GM18507 (cell line): ENCODE measurements at regions not wholly inside any gene's neighbourhood (a gene's known extent, or its start where the extent isn't known, plus 50 kb on each side); places are given as distances from the start of the nearest gene placed in this dataset.

Source experiments
- DNase-seq: peaks from one replicate; pipeline ENCODE4 v3.0.0; 2011; ENCODE audit warnings: low read depth; ENCODE audit not compliant: insufficient read length; ENCODE audit errors: extremely low spot score
- FAIRE-seq: peaks from 2 replicates; lab custom pipeline; 2011; peaks lifted over from hg19 to GRCh38; lab: Jason Lieb, UNC

DNA sequence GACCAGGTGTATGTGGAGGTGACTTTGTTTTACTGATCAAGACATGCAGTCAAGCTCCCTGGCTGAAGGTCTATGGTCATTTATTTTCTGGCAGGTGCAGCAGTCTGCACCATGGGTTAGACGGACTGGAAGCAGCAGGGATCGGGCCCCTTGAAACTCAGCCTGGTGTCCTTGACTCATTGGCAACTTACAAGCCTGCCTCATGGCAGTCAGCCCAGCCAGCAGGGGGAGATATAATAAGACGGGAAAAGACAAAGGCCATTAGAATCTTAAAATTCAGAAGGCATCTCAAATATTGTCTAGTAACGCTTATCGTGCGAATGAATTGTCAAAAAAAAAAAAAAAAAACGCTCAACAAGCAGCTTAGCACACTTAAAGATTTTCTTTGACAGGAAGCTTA, 308.2 kb downstream of the EN1 start:
- FAIRE-seq (no peak), DNase-seq (no peak)

DNA sequence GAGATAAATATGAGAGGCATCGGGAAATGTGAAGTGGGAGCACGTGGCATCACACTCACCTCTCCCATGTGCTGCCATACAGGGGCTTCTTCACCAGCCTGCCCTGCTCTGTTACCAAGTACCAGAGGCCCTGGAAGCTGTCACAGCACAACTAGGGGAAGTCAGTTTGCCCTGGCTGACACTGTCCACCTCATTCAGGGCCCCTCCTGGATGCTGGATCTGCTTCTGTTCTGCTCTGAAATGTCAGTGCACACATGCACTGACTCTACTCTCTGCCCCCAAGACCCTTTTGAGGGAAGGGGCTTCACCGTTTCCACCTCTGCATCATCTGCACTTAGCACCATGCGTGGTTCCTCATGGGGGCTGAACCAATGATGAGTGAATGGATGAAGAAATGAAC, 311.1 kb downstream of the EN1 start:
- FAIRE-seq (no peak), DNase-seq (no peak)

DNA sequence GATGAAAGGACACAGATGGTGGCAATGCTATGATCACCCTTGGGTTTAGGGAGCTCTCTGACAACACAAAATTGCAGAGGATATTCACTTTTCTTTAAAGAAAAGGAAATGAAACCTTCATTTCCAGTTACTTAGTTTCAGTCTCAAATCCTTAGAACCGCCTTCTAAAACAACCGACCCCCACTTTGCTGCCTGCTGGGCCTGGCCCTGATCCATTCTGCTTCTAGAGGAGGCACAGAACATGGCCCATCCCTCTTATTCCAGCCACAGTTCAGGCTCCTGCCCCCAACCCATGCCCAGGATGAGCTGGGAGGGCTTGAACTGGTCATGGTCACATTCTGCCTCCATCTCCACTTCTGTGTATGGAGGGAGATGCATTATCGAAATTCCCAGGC, 311.6 kb downstream of the EN1 start:
- no peak for DNase-seq
- FAIRE-seq: no peak

DNA sequence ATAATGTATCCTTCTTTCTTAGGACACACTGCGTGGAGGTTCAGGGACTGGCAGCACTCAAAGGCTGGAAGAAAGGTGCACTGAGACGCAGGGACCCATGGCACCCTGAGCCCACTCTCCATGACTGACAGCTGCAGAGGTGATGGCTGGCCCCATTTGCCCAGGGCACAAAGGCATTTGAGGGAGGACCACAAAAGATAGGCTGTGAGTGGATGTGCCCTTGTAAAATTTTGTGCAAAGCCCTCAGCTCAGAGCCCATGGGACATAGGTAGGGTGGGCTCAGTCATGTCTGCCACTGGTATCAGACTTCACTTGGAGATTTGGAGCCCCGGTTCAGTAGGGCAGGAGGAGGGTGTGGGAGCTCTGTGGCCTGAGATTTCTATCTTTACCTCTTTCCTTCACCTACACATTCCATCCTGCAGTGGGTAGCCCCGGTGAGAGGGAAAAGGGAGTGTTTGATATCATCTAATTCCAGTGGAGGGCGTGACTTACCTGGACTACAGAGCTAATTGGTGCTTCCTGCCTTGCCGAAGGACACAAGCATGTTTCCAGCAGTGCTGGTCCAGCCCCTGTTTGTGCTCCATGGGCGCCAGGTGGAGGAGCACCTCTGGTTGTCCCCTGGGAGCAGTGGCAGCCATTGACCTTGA, 312.2 kb downstream of the EN1 start:
- FAIRE-seq: no peak
- no peak for DNase-seq

DNA sequence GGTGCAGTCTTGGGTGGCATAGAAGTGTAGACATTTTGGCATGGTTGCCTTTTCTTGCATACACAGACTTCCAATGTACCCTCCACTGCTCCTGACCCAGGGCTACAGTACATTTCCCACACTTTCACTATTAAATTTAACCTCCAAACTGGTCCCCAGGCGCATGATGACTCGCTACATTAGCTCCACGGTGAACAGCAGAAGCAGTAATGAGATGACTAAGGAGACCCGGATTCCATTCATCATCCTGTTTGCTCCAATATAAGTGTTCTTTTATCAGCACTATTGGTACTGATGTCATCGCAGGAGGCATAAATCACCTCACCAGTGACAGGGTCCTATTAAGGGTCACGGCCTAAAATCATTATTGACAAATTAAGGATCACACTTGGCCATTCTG, 316.5 kb downstream of the EN1 start:
- DNase-seq (no peak), FAIRE-seq (no peak)

DNA sequence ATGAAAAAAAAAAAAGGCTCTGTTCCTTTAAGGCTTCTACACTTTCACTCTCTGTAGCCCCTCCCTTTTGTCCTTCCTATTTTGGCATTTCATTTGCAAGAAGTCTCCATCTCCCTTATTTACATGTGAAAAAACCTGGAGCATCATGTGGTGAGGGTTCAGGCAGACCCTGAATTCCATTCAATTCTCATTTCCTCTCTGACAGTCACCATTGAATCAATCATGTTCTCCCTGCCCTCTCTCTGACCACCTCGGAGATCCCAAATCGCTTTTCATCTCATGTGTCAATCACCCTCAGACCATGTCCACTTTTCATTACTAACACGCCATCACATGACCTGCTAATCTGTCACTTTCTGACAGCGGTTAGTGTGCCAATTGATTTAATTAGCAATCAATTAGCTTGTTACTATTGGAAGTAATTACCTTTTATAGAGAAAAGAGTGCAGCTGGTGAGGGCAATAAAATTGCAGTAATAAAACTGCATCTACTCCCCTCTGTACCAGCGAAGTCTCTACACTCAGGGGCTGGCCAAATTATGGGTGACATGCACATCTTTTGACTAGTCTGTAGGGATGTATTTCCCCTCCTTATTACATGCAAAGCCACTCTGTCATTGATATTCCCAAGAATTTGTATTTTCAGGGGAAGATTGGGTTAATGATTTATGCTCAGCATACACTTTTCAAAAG, 317.4 kb downstream of the EN1 start:
- FAIRE-seq (no peak), DNase-seq (no peak)

DNA sequence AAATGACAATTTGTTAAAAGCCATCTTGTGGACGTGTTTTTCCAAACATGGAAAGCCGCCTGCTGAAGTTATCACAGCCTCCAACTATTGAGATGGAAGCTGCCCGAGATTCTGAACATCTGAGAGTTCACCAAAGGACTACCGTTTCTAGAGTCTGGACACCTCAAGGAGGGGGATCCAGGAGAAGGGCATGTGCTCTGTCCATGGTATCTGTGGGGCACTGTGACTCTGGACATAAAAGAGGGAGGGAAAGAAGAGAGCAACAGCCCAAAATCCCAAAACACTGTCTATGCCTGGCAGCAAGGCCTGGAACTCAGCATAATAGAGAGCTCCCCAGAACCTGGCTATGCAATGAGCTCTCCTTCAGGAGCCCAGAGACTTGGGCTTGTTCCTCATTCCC, 319.9 kb downstream of the EN1 start:
- DNase-seq (no peak), FAIRE-seq (no peak)

DNA sequence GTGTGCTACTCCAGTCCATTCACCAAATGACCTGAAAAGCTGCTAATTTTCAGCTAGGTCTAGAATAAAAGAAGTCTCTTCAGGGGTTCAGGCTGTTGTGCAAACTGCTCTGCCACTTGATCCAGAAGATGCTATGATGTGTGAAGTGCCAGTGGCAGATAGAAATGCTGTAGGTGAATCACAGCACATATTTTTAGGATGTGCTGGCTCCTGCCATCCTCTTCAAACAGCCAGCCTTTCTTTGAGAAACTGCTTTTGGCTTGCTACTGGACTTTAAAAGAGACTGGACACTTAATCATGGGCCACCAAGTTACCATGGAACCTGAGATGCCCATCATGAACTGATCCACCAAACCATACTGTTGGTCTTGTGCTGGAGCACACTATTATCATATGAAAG, 322.1 kb downstream of the EN1 start:
- FAIRE-seq (no peak), DNase-seq (no peak)

DNA sequence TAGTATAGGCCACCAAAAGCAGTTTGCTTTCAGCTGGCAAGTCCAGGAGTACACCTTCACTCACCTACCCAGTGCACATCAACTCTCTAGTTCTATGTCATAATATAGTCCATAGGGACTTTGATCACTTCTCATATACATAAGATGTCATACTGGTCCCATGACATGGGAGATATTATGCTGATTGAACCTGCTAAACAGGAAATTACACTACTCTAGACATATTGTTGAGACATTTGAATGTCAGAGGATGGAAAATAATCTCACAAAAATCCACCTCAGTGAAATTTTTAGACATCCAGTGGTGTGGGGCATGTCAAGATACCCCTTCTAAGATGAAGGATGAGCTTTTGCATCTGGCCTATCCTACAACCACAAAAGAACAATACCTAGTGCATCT, 322.5 kb downstream of the EN1 start:
- FAIRE-seq: no peak
- no peak for DNase-seq

DNA sequence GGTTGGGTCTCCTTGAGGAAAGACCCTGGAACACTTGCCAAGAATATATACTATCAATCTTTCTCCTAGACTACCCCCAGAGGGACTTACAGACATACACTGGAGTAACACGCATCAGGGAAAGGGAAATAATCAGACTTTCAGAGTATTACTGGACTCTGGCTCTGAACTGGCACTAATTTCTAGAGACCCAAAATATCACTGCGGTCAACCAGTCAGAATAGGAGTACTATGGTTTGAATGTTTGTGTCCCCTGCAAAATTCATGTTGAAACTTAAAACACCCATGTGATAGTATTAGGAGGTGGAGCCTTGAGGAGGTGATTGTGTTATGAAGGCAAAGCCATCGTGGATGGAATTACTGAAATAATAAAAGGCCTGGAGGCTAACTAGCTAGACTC, 323.7 kb downstream of the EN1 start:
- no peak for FAIRE-seq

DNA sequence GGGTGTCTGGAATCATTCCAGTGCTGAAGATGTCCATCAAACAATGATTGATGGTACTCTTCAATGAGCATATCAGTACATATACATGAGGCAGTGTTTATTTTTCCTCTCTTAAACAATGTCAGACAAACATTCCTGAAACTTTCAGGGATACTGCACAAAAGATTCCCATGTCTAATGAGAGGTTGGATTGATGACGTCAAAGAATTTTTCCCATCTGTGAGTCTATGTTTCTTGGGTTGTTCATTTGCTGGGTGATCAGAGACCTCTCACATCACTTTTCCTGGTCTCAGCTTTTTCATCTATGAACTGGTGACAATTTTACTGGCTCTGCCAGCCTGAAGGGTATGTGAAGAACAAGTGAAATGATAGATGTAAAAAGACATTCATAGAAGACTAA, 325.5 kb downstream of the EN1 start:
- no peak for DNase-seq
- FAIRE-seq: no peak

More for the DNA sequence above, 323.7 kb downstream of the EN1 start:
- no peak for DNase-seq

DNA sequence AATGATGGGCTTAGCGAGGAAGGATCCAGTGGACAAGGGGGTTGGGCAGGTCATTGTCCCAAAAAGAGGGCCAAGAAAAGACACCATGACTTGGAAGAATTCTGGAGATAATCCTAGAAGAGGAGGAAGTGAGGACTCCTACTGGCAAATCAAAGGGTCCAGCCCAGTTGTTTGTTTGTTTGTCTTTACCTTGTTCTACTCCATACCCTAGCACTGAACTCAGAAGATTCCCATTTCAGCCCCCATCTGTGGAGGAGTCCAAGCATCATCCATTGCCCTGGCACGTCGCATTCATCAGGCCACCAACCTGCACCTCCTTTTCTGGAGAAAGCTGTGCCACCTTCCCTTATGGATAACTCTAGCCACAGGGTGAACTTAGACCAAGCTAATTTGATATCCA, 326.2 kb downstream of the EN1 start:
- no peak for DNase-seq
- FAIRE-seq: no peak

DNA sequence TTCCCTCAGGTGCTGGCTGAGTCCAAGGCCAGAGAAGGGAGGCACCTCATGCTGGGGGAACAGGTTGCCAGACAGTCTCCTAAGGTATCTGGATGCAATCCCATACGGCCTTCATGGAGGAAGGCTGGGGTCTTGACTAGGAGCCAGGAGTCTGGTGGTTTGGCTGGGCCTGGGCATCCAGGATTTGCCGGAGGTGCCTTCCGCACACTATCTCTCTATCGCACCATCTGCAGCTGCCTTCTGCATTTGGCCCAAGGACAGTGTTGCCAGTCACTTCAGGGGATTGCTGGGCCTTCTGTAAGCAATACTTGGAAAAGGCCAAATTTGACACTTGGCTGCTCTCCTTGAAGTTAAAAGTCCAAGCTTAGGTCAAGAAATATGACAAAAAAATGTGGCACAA, 327.2 kb downstream of the EN1 start:
- no peak for DNase-seq
- no peak for FAIRE-seq

DNA sequence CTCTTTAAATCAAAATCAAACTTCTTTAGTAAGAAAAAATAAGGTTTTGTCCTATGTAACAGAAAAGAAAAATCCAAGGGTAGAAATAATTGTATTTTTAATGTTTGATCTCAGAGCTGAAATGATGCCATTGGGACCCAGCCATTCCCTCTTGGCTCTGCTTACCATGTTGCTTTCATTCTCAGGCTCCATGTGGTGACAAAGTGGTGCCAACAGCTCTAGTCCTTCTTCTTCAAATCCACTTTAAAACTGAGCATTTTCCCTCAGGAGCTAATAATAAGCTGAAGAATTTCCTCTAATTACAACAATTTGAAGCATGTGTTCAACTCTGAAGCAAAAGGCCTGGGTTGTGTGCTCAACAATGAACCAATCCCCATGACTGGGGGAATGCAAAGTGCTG, 327.9 kb downstream of the EN1 start:
- no peak for DNase-seq
- FAIRE-seq: no peak

DNA sequence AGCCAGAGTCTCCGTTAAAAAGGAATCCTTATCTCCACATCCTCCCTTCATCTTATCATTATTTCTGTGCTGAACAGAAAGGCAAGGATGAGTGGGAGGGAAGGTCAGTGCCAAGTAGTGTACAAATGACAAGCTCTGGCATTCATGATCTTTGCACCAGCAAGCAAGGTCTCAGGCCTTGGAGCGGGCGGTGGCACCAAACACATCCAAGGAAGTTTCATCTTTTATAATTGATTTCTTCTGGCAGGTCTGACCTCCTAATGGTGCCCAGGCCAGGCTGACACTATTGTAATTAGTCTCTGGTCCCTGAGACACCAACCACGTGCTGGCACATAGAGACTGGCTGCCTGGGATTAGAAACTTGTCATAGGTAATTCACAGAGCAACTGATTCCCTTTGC, 336.6 kb downstream of the EN1 start:
- DNase-seq: no peak
- no peak for FAIRE-seq

DNA sequence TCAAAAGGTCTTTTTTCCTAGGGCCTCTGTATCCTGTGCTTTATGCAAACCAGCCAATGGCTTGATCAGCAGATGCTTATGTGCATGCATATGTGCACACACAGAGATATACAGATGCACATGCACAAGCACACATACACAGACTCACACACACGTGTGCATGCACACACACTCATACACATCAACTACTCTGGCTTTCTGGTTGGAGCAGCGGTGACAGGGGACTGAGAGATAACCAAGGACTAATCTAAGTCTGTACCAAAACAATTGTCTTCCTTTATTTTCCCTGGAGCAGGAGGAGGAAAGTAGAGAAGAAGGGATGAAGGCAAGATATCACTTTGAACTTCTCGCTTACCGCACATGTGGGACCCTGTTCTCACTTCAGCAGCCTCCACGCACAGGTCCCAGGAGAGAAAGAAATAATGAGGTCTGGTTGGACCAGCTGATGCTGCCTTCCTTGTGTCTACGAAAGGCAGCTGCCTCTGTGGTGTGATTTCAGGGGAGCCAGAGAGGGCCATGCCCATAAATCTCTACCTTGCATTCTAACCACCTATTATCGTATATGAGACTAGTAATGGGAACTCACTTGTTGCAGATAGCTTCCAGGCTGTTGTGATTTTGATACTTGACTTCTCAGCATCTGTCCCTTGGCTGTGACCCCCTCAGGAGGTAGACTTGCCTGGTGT, 338.0 kb downstream of the EN1 start:
- DNase-seq (no peak), FAIRE-seq (no peak)

DNA sequence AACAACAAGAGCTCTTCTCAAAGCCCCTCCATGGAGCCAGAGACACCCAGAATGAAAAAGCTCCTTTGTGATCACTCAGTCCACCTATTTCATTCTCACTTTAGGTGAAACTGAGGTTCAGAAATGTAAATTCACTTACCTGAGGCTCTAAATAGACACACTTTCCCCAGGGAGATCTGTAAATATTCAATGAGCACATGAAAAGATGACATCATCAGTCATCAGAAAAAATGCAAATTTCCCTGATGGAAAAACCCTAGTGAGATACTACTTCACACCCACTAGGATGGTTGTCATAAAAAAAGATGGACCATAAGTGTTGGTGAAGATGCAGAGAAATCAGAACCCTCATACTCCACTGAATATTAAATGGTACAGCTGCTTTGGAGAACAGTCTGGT, 339.2 kb downstream of the EN1 start:
- FAIRE-seq: no peak
- no peak for DNase-seq

DNA sequence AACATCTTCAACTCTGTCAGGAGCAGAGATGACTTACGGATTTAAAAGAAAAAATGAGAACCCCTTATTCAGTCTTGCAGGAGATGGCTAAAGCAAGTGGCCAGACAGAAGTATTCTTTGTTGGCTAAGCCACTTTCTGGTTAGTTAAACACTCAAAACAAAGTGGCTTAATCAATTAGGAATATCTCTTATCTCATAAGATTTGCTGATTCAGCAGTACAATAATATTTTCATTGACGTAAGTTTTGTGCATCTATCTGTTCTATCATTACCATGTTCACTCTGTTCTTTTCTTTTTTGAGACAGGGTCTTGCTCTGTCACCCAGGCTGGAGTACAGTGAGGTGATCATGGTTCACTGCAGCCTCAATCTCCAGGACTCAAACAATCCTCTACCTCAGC, 342.0 kb downstream of the EN1 start:
- FAIRE-seq: no peak
- no peak for DNase-seq

DNA sequence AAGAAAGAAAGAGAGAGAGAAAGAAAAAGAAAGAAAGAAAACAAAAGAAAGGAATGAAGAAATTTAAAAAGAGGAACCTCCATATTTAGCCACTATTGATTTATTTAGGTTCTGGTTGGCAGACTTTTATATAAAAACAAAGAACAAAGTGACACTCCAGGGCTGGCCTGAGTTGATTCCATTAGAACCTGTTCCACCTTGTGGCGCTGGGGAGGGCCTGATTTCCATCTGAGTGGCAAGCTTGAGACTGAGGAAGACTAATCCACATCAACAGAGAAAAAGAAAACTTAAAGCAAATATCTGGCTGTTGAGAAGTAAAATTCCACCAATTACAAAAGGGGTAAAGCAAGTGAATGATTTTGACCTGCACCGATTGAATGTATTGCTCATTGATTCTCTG, 345.3 kb downstream of the EN1 start:
- FAIRE-seq (no peak), DNase-seq (no peak)

DNA sequence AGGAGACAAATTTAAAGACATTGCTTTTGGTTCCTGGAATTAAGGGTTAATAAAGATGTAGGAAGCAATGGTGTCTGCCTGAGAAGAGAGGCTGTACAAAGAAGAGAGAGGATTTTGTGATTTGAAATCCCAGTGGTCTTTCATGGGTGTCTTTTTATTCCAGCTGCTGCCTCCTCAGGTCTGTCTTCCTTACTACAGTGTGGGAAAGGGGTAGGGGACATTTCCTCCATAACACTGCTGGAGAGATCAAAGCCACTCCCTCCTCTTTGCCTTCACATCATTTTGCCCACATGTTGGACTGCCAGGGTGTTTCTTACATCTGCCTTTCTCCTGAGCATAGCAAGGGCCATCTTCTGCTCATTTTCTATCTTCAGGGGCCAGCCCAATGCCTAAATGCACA, 348.5 kb downstream of the EN1 start:
- FAIRE-seq (no peak), DNase-seq (no peak)
